ENCODE measurements at regions not wholly inside any gene's neighbourhood (a gene's known extent, or its start where the extent isn't known, plus 50 kb on each side); places are given as distances from the start of the nearest gene placed in this dataset.

- TF ChIP-seq CTCF (IDR thresholded peaks at IDR 0.05) (no peak), POLR2A (IDR thresholded peaks at IDR 0.05; ENCODE audit: low read depth) (no peak), POLR2AphosphoS5 (IDR thresholded peaks at IDR 0.05) (no peak)
Observed at GRCh38 chr2:8312861-8313830, 368.7 kb upstream of the ID2 start.

All from esophagus muscularis mucosa (tissue), 3 donors.